Upper lobe of left lung (tissue), 4 donors: ENCODE measurements at regions not wholly inside any gene's neighbourhood (a gene's known extent, or its start where the extent isn't known, plus 50 kb on each side); places are given as distances from the start of the nearest gene placed in this dataset.
"Not testable (repeated sequence)": the region's sequence is repeated elsewhere in the genome, so short reads cannot be mapped to it uniquely, and the experiment has no call there.

Experiments used
- POLR2A ChIP-seq, 4 donors: fragments of 450-650 bp; IDR thresholded peaks; one replicate each; pipeline ENCODE4 v1.5.1; 2016 to 2017; ENCODE audit warnings: antibody characterized with exemption in 4 of 4, mild to moderate bottlenecking in 2 of 4
- POLR2AphosphoS5 ChIP-seq, 2 donors: sonication (generic); formaldehyde crosslinking; IDR thresholded peaks; one replicate each; pipeline ENCODE4 v1.5.1; 2017; ENCODE audit warnings: antibody characterized with exemption in 2 of 2
- TF ChIP-seq, protein P1 (sequence below), 6 experiments: fragments of 450-650 bp in 4 of 6; fragments of 200-600 bp in 2 of 6; sonication (generic) in 2 of 6; IDR thresholded peaks; one replicate each; pipeline ENCODE4 v1.5.1; 2016 to 2019; ENCODE audit warnings: antibody characterized with exemption in 6 of 6

- TF ChIP-seq POLR2A, POLR2AphosphoS5 (IDR thresholded peaks at IDR 0.05): not testable (repeated sequence)
- TF ChIP-seq, protein P1, sequence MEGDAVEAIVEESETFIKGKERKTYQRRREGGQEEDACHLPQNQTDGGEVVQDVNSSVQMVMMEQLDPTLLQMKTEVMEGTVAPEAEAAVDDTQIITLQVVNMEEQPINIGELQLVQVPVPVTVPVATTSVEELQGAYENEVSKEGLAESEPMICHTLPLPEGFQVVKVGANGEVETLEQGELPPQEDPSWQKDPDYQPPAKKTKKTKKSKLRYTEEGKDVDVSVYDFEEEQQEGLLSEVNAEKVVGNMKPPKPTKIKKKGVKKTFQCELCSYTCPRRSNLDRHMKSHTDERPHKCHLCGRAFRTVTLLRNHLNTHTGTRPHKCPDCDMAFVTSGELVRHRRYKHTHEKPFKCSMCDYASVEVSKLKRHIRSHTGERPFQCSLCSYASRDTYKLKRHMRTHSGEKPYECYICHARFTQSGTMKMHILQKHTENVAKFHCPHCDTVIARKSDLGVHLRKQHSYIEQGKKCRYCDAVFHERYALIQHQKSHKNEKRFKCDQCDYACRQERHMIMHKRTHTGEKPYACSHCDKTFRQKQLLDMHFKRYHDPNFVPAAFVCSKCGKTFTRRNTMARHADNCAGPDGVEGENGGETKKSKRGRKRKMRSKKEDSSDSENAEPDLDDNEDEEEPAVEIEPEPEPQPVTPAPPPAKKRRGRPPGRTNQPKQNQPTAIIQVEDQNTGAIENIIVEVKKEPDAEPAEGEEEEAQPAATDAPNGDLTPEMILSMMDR (IDR thresholded peaks at IDR 0.05) = not testable (repeated sequence)
These were observed 170.9 kb downstream of the GOSR1 start for GRCh38 chr17:30648015-30648620.
